Gastroesophageal sphincter (tissue), 3 donors: ENCODE measurements at regions not wholly inside any gene's neighbourhood (a gene's known extent, or its start where the extent isn't known, plus 50 kb on each side); places are given as distances from the start of the nearest gene placed in this dataset.

Experiments
- CTCF ChIP-seq, 4 experiments: fragments of 200-600 bp in 2 of 4; fragments of 450-650 bp in 2 of 4; sonication (generic) in 1 of 4; IDR thresholded peaks; one replicate each; pipeline ENCODE4 v1.5.1; 2017 to 2019; ENCODE audit warnings: antibody characterized with exemption in 4 of 4, mild to moderate bottlenecking in 2 of 4, moderate library complexity in 2 of 4
- POLR2AphosphoS5 ChIP-seq: sonication (generic); formaldehyde crosslinking; IDR thresholded peaks from one replicate; pipeline ENCODE4 v1.6.1; 2017; ENCODE audit warnings: antibody characterized with exemption

GRCh38 chr18:24674200-24674599, 213.8 kb downstream of the HRH4 start:
- TF ChIP-seq CTCF (IDR thresholded peaks at IDR 0.05), result no peak
- TF ChIP-seq POLR2AphosphoS5, result no peak
